CD4-positive, alpha-beta T cell treated with Interleukin-17A for 1 hour (primary cell): ENCODE measurements at regions not wholly inside any gene's neighbourhood (a gene's known extent, or its start where the extent isn't known, plus 50 kb on each side); places are given as distances from the start of the nearest gene placed in this dataset.
A peak's percentile ranks its signal among the peaks of the same experiment; 100 is the strongest.

Source experiments
- DNase-seq: peaks from one replicate; pipeline ENCODE4 v3.0.0-alpha.2; 2020

- DNase-seq: no peak
These were observed 285.7 kb downstream of the ZEB1 start for GRCh38 chr10:31604646-31605170.

DNA sequence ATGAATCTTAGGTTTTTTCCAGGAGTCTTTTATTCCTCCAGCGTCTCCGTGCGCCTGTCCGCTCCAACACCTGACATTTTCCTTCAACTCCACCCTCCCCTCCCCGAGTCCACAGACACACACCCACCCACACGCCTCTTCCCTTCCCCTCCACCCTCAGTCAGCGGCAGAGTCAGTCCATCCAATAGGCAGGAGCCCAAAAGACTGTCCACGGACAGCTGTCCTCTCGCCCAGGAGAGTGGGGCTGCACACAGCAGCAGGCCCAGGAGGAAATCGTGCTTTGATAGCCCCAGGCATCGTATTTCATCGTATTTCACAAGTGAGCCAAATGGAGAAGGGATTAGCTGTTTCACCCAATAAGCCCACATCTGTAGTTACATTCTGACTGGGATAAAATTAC, 285.1 kb downstream of the ZEB1 start:
- DNase-seq: no peak

- DNase-seq: peak; percentile 66
These were observed 284.4 kb downstream of the ZEB1 start for GRCh38 chr10:31603235-31604087.

- DNase-seq: no peak
These were observed 283.7 kb downstream of the ZEB1 start for GRCh38 chr10:31602541-31603234.

- no peak for DNase-seq
These were observed 282.1 kb downstream of the ZEB1 start for GRCh38 chr10:31601136-31601535.

DNA sequence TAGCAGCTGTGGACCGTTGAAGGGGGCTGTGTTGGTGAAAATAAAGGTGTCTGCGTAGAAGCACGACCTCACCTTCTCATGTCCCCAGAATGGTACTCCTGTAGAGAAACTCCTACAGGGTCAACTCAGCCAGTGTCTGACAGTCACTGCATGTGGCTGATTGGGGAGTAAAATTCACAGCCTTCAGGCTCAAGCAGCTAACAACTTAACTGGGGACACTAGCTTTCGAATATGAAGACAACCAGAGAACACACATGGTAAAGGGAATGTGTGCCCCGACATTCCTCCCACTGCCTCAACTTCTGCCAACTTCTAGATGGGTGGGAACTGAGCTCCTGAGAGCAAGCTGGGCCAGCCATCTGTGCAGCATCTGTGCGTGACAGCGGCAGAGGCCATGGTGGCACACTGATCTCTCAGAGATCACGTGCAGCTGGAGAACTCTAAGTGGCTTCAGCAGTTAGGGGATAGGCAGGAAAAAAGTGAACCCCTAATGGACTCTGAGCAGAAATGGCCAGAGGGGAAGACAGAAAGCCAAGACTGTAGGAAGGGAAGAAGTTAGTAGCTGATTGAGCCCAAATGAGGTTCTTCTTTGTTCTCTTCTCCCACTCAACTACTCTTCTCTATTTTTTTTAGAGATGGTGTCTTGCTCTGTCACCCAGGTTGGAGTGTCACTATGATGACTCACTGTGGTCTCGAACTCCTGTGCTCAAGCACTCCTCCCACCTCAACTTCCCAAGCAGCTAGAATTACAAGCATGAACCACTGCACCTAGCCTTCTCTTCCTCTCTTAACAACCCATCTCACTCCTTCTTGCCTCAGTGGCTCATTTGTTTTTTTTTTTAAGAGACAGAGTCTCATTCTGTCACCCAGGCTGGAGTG, 280.8 kb downstream of the ZEB1 start:
- DNase-seq: no peak

DNA sequence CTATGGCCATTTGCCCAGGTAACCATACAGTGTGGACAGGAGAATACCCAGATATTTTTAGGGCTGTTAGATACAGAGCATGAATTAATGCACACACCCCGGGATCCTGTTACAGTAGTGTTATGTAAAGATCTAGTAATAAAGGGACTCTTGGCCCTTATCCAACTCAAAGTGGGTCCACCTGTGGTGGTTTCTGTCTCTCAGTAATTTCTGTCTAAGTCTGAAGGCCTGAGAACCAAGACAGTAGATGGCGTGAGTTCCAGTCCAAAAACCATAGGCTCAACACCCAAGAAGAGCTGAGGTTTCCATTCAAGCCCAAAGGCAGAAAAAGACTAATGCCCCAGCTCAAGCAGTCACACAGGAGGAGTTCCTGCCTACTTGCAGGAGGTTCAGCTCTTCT, 277.7 kb downstream of the ZEB1 start:
- no peak for DNase-seq

GRCh38 chr10:31595992-31596391, 277.0 kb downstream of the ZEB1 start:
- DNase-seq: no peak

DNA sequence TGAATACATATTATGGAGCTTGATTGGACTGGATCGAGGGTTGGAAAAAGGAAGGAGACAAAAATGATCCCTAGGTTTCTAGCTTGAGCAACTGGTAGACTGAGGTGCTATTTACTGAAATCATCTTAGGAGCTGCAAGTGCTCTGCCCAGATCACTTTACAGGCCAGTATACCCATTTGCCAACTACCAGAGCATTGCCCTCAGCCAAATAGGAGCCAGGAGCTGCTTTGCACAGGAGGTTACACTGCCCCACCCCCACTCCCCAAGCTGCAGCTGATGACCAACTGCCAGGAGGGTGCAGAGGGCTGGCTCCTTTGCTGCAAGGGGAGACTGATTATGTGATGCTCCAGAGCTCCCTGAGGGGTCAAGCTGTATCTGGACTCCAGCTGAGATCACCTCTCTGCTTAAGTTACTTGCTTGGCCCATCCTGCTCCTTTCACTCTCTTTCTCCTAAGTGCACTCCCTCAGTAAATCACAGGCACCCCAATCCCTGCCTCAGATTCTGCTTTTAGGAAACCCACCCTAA, 275.4 kb downstream of the ZEB1 start:
- no peak for DNase-seq

- DNase-seq: no peak
These were observed 274.1 kb downstream of the ZEB1 start for GRCh38 chr10:31593124-31593523.

- DNase-seq: no peak
These were observed 272.6 kb downstream of the ZEB1 start for GRCh38 chr10:31591569-31591968.

GRCh38 chr10:31590023-31590800, 271.2 kb downstream of the ZEB1 start:
- no peak for DNase-seq

- DNase-seq: no peak
These were observed 268.7 kb downstream of the ZEB1 start for GRCh38 chr10:31587691-31588090.

DNA sequence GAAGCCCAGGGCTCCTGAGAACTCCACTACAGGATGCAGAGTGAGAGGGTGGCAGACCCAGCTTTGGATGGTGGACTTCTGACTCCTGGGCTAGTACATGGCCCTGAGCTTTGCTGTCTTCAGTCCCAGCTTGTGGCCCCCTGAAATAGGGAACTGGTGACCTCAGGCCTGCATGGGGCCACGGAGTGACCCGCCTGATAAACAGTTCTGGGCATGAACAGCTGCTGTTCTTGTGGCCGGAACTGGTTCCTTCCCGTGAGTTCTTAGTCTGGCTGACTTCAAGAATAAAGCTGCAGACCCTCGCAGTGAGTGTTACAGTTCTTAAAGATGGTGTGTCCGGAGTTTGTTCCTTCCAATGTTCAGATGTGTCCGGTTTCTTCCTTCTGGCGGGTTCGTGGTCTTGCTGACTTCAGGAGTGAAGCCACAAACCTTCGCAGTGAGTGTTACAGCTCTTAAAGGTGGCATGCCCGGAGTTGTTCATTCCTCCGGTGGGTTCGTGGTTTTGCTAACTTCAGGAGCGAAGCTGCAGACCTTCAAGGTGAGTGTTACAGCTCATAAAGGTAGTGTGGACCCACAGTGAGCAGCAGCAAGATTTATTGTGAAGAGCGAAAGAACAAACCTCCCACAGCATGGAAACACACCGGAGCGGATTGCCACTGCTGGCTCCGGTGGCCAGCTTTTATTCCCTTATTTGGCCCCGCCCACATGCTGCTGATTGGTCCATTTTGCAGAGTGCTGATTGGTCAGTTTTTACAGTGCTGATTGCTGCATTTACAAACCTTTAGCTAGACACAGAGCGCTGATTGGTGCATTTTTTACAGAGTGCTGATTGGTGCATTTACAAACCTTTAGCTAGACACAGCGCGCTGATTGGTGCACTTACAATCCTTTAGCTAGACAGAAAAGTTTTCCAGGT, 268.0 kb downstream of the ZEB1 start:
- DNase-seq: no peak

DNA sequence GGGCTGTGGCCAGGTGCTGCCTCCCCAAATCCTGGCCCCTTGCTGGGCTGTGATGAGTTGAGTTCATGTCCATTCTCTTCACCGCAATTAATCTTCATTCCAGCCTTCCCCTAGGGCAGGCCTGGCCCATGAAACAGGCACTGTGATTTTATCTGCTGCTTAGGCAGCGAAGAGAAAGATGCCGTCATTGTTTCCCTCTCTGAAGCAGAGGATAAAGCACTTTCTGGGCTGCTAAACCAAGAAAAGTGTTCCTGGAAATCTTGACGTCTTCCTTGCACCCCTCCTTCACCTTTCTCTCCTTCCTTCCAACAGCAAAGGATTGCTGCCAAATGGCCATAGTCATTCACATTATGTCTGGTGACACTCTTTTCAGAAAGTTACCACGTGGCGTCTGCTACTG, 265.9 kb downstream of the ZEB1 start:
- DNase-seq: no peak

GRCh38 chr10:31584098-31584631, 265.1 kb downstream of the ZEB1 start:
- no peak for DNase-seq

- no peak for DNase-seq
These were observed 264.3 kb downstream of the ZEB1 start for GRCh38 chr10:31583293-31583692.

GRCh38 chr10:31582365-31583052, 263.5 kb downstream of the ZEB1 start:
- no peak for DNase-seq

DNA sequence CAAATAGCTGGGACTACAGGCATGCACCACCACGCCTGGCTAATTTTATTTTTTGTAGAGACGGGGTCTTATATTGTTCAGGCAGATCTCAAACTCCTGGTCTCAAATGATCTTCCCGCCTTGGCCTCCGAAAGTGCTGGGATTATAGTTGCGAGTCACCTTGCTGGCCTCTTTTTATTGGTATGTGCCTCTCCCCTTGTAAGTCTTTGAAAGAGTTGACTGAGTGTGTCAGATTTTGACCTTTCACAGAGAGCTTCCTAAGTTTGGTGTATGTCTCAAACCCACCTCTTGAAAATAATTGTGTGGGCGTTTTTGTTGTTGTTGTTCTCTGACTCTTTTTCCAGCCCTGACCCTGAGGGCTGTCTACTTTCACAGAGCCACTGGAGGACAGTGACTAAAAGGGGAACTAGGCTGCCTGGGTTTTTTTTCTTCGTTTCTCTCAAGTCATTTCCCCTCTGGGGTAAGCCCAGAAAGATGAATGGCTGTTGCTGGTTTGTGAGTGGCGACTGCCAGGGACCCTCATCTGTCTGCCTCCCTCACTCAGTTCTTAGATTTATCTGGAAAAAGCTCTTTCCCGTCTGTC, 262.8 kb downstream of the ZEB1 start:
- no peak for DNase-seq

DNA sequence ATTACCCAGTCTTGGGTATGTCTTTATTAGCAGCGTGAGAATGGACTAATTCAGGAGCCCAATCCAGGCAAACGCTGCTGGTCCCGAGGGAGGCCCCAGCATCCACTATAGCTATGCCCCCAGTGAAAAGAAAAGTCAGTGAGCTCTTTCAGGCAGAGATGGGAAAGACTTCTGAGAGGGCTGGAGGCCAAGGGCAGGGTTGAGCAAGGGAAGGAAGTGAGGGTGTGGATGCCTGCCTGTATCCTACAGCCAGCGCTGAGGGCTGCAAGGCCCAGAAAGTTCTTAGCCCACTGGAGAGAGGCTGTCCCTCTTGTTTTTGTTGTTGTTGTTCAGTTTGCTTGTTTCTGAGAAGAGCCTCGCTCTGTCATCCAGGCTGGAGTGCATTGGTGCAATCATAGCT, 261.6 kb downstream of the ZEB1 start:
- DNase-seq: no peak
